ENCODE measurements at regions not wholly inside any gene's neighbourhood (a gene's known extent, or its start where the extent isn't known, plus 50 kb on each side); places are given as distances from the start of the nearest gene placed in this dataset.

DNA sequence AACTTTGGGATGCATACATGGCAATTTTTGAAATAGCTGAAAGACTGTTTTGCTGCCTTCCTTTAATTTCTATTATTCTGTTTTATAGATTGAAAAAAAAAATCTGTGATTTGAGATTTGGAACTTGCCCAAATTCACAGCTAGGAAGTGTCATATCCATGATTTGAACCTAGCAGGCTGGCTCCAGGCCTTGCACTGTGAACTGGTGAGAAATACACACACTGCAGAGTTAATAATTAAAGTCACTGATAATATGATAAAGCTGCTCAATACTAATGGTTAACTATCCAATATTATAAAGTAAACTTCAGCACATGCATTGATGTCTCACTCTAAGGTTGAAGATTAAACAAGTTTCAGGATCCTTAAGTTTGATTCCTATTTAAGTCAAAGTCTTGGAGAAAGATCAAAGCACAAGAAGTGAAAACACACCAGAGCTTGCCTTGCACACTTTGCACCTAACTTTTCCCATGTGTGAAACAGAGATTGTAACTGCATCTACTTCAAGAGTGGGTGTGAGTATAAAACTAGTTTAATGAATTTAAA is 150.6 kb upstream of the CCDC179 start:
- TF ChIP-seq, protein P1, sequence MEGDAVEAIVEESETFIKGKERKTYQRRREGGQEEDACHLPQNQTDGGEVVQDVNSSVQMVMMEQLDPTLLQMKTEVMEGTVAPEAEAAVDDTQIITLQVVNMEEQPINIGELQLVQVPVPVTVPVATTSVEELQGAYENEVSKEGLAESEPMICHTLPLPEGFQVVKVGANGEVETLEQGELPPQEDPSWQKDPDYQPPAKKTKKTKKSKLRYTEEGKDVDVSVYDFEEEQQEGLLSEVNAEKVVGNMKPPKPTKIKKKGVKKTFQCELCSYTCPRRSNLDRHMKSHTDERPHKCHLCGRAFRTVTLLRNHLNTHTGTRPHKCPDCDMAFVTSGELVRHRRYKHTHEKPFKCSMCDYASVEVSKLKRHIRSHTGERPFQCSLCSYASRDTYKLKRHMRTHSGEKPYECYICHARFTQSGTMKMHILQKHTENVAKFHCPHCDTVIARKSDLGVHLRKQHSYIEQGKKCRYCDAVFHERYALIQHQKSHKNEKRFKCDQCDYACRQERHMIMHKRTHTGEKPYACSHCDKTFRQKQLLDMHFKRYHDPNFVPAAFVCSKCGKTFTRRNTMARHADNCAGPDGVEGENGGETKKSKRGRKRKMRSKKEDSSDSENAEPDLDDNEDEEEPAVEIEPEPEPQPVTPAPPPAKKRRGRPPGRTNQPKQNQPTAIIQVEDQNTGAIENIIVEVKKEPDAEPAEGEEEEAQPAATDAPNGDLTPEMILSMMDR (IDR thresholded peaks at IDR 0.05), result no peak
- TF ChIP-seq POLR2A (IDR thresholded peaks at IDR 0.05), result no peak
- intact Hi-C loops (cut with DNase I), result no loop called here
- ATAC-seq, result no peak
- H3K4me3 ChIP-seq, result no peak overlapping the region
- no peak overlapping the region for H3K27ac ChIP-seq
- H3K4me1 ChIP-seq, result no peaks in the 10 kb centered on the region
- H3K36me3 ChIP-seq, result no peaks in the 10 kb centered on the region
- DNase-seq, result no peak
- H3K9me3 ChIP-seq, result no peaks in the 10 kb centered on the region
- no peaks in the 10 kb centered on the region for H3K27me3 ChIP-seq

GRCh38 chr11:23012930-23013329 is 152.7 kb upstream of the CCDC179 start:
- DNase-seq, result no peak
- ATAC-seq, result no peak
- Histone ChIP-seq H3K4me3 (no peak overlapping the region), H3K27me3 (no peaks in the 10 kb centered on the region), H3K4me1 (no peaks in the 10 kb centered on the region), H3K9me3 (no peaks in the 10 kb centered on the region), H3K36me3 (no peaks in the 10 kb centered on the region), H3K27ac (no peak overlapping the region)
- TF ChIP-seq, protein P1 (IDR thresholded peaks at IDR 0.05), result no peak
- TF ChIP-seq POLR2A (IDR thresholded peaks at IDR 0.05), result no peak
- intact Hi-C loops (cut with DNase I), result no loop called here
- 95 to 98% (median 96%) methylated on average over 2 of the region's 2 CpGs for WGBS, 4 donors

GRCh38 chr11:23013509-23013908 is 153.2 kb upstream of the CCDC179 start:
- TF ChIP-seq POLR2A (IDR thresholded peaks at IDR 0.05), result no peak
- TF ChIP-seq, protein P1 (IDR thresholded peaks at IDR 0.05), result no peak
- no peaks in the 10 kb centered on the region for H3K27me3 ChIP-seq
- DNase-seq (no peak), ATAC-seq (no peak)
- no peak overlapping the region for H3K27ac ChIP-seq
- no peak overlapping the region for H3K4me3 ChIP-seq
- H3K9me3 ChIP-seq, result no peaks in the 10 kb centered on the region
- intact Hi-C loops (cut with DNase I), result no loop called here
- WGBS, 4 donors, result 85 to 87% (median 86%) methylated on average over 5 of the region's 5 CpGs
- no peaks in the 10 kb centered on the region for H3K4me1 ChIP-seq
- H3K36me3 ChIP-seq, result no peaks in the 10 kb centered on the region

DNA sequence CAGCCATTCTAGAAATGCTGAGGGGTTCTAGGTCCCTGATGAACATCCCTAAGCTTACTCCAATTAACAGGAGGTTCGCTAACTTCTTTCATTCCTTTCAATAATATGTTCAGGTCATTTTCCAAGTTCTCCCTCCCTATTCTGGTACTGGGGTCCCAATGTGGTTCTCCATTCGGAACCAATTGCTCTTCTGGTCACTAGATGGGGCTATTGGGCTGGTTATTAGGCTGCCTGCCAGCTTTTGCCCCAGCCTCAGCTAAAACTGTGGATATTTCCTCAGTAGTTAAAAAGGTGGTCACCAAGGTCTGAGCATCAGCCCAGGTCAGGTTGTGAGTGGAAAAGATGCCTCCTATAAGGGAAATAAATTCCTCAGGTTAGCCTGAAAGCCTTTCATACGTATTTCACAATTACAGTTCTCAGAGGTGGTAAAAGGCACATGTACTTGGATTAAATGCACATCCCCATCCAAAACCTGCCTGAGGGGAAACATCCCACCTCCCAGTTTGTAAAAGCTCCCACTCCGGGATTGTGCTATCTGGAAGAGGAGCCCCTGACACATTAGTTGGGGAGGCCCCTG is 161.1 kb upstream of the CCDC179 start:
- Histone ChIP-seq H3K4me3 (no peak overlapping the region), H3K27ac (no peak overlapping the region), H3K4me1 (no peaks in the 10 kb centered on the region), H3K9me3 (no peaks in the 10 kb centered on the region), H3K27me3 (no peaks in the 10 kb centered on the region), H3K36me3 (no peaks in the 10 kb centered on the region)
- no peak for TF ChIP-seq POLR2A (IDR thresholded peaks at IDR 0.05)
- TF ChIP-seq, protein P1 (IDR thresholded peaks at IDR 0.05), result peak; percentile 29 to 59 (median 46)
- ATAC-seq, result no peak
- 18 to 25% (median 21%) methylated on average over 4 of the region's 4 CpGs for WGBS, 4 donors
- no peak for DNase-seq
- intact Hi-C loops (cut with DNase I), result no loop called here
